Mesendoderm (in vitro differentiated cells): ENCODE measurements at regions not wholly inside any gene's neighbourhood (a gene's known extent, or its start where the extent isn't known, plus 50 kb on each side); places are given as distances from the start of the nearest gene placed in this dataset.

Experiments used
- DNase-seq: peaks from one replicate; pipeline ENCODE4 v3.0.0; 2013
- H2AK5ac ChIP-seq: 2 replicates; pipeline ENCODE4 v1.6.1; 2013; ENCODE audit warnings: low read length, inconsistent platforms
- H2BK120ac ChIP-seq: 2 replicates; pipeline ENCODE4 v1.6.1; 2013; ENCODE audit warnings: low read depth, mild to moderate bottlenecking, low read length, moderate library complexity, mixed read lengths
- H2BK15ac ChIP-seq: replicated peaks from 2 replicates; pipeline ENCODE4 v1.6.1; 2013; ENCODE audit warnings: low read depth, mild to moderate bottlenecking, moderate library complexity
- H2BK5ac ChIP-seq: 2 replicates; pipeline ENCODE4 v1.6.1; 2013; ENCODE audit warnings: low read length, inconsistent platforms
- H3K18ac ChIP-seq: 2 replicates; pipeline ENCODE4 v1.6.1; 2013; ENCODE audit warnings: mild to moderate bottlenecking, low read length, mixed read lengths
- H3K23ac ChIP-seq: one replicate; pipeline ENCODE4 v1.6.1; 2013; ENCODE audit warnings: low read length
- H3K27ac ChIP-seq: 2 replicates; pipeline ENCODE4 v1.5.1; 2013; ENCODE audit warnings: low read depth, mild to moderate bottlenecking, inconsistent platforms, low read length, moderate library complexity
- H3K27me3 ChIP-seq: 2 replicates; pipeline ENCODE4 v1.6.1; 2013; ENCODE audit warnings: low read length, control low read depth, mild to moderate bottlenecking, inconsistent platforms; ENCODE audit not compliant: insufficient read depth, poor library complexity
- H3K36me3 ChIP-seq: 2 replicates; pipeline ENCODE4 v1.6.1; 2013; ENCODE audit warnings: low read length, inconsistent platforms; ENCODE audit not compliant: control insufficient read depth, insufficient read depth
- H3K4ac ChIP-seq: one replicate; pipeline ENCODE4 v1.6.1; 2013; ENCODE audit warnings: low read depth, mild to moderate bottlenecking, low read length, moderate library complexity
- H3K4me1 ChIP-seq: 2 replicates; pipeline ENCODE4 v1.6.1; 2013; ENCODE audit warnings: low read depth, low read length, inconsistent platforms; ENCODE audit not compliant: control insufficient read depth
- H3K4me2 ChIP-seq: 2 replicates; pipeline ENCODE4 v1.6.1; 2013; ENCODE audit warnings: low read length
- H3K4me3 ChIP-seq: 2 replicates; pipeline ENCODE4 v1.5.1; 2013; ENCODE audit warnings: mild to moderate bottlenecking, low read length
- H3K56ac ChIP-seq: one replicate; pipeline ENCODE4 v1.6.1; 2013; ENCODE audit warnings: low read length
- H3K79me1 ChIP-seq: 2 replicates; pipeline ENCODE4 v1.6.1; 2013; ENCODE audit warnings: low read length, inconsistent platforms
- H3K79me2 ChIP-seq: 2 replicates; pipeline ENCODE4 v1.6.1; 2013; ENCODE audit warnings: mild to moderate bottlenecking, low read length; ENCODE audit not compliant: control insufficient read depth, insufficient read depth
- H3K9ac ChIP-seq: 2 replicates; pipeline ENCODE4 v1.6.1; 2013; ENCODE audit warnings: low read length, inconsistent platforms
- H4K5ac ChIP-seq: one replicate; pipeline ENCODE4 v1.6.1; 2013; ENCODE audit warnings: low read length
- H4K8ac ChIP-seq: one replicate; pipeline ENCODE4 v1.6.1; 2013; ENCODE audit warnings: low read depth, mild to moderate bottlenecking, control low read depth, low read length, moderate library complexity
- WGBS: extraction: QIAGEN DNeasy Blood & Tissue Kit; methylation state at CpG from one replicate; pipeline ENCODE4 v1.1.7; 2013; ENCODE audit warnings: low lambda C conversion rate, missing lambda C conversion rate; ENCODE audit not compliant: insufficient coverage; ENCODE audit errors: extremely low coverage; 5-methylcytosine and 5-hydroxymethylcytosine counted together

- Histone ChIP-seq H3K27me3 (no peaks in the 10 kb centered on the region), H3K79me2 (no peaks in the 10 kb centered on the region), H3K23ac (no peak overlapping the region), H3K4ac (no peak overlapping the region), H4K5ac (no peak overlapping the region), H2BK5ac (no peak overlapping the region), H4K8ac (no peak overlapping the region), H3K9ac (no peak overlapping the region), H3K18ac (no peak overlapping the region), H2AK5ac (no peak overlapping the region), H3K4me3 (no peak overlapping the region), H3K4me1 (no peaks in the 10 kb centered on the region), H2BK120ac (no peak overlapping the region), H3K27ac (no peak overlapping the region), H3K56ac (no peak overlapping the region), H3K36me3 (no peaks in the 10 kb centered on the region), H3K79me1 (no peaks in the 10 kb centered on the region), H2BK15ac (no peak overlapping the region), H3K4me2 (no peak overlapping the region)
- no peak for DNase-seq
- WGBS, result no CpG with 5 or more reads among the region's 8 CpGs
Measured at GRCh38 chr3:44070841-44071546, 170.7 kb upstream of the TOPAZ1 start.

DNA sequence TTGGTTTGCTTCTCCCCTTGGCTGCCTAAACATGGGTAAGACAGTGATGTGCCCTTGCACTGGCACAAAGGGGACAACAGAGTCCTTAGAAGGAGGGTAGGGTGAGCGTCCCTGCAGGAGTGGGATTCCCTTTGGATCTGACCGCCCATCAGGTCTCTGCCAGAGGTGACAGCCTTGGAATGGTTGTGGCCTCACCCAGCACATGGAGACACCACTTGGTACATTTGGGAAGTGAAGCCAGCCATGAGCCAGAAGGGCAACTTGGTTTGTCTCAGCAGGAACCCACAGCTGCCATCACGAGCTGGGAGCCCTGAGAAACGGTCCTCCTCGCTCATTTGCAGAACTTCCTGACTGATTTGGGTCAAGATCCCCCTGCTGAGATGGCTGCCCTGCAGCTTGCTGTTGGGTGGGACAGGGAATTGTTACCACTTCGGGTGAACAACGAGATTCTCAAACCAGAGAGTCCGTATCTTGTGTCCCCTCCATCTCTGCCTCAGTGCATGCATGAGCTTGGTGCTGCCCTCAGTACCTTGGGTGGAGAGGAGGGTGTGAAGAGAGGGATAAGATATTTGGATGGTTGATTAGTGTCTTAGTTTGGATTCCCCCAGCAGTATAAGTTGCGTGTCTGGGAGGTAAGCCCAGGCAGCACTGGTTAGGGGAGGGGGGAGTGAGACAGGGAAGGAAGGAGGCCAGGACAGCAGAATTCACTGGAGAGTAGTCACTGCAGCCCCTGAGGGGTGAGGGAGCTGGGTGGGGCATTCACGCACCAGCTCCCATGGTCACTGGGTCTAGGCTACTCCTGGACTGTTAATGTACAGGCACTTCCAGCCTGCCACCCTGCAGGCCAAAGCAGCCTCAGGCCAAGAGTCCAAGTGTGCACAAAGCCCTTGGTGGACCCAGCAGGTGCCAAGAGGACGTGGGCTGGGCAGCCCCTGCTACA lies 168.8 kb upstream of the TOPAZ1 start:
- no CpG with 5 or more reads among the region's 11 CpGs for WGBS
- H3K4me1 ChIP-seq, result no peaks in the 10 kb centered on the region
- H4K8ac ChIP-seq, result no peak overlapping the region

DNA sequence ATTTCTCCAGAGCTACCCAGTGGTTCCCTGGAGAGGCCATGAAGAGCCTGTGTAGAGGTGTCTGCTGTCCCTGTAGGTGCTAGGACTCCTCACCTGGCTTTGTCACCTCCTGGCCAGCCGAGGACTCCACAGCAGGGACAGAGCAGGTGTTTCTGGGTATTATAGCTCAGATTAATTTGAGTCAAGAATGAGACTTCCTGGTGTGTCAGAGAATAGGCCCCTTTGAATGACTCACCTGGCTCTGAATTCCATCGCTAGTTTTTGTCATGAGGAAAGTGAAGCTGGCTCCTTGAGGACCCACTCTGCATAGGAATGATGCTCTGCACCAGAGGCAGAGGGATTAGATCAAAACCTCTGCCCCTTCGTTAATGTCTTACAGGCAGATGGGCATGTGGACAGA lies 167.5 kb upstream of the TOPAZ1 start:
- Histone ChIP-seq H2AK5ac (no peak overlapping the region), H3K9ac (no peak overlapping the region), H4K8ac (no peak overlapping the region), H3K4me3 (no peak overlapping the region), H3K56ac (no peak overlapping the region), H3K23ac (no peak overlapping the region), H4K5ac (no peak overlapping the region), H3K4ac (no peak overlapping the region), H2BK120ac (no peak overlapping the region), H3K79me2 (no peaks in the 10 kb centered on the region), H3K18ac (no peak overlapping the region), H3K79me1 (no peaks in the 10 kb centered on the region), H3K4me1 (no peaks in the 10 kb centered on the region), H2BK5ac (no peak overlapping the region), H3K27me3 (no peaks in the 10 kb centered on the region), H3K36me3 (no peaks in the 10 kb centered on the region), H3K4me2 (no peak overlapping the region), H2BK15ac (no peak overlapping the region), H3K27ac (no peak overlapping the region)
- peak; percentile 48 for DNase-seq
- no CpG with 5 or more reads among the region's 3 CpGs for WGBS

More for the DNA sequence above, 168.8 kb upstream of the TOPAZ1 start:
- H4K5ac ChIP-seq, result no peak overlapping the region
- H2AK5ac ChIP-seq, result no peak overlapping the region
- no peak overlapping the region for H3K27ac ChIP-seq
- no peak overlapping the region for H3K4me3 ChIP-seq
- no peak overlapping the region for H3K4me2 ChIP-seq
- no peaks in the 10 kb centered on the region for H3K79me2 ChIP-seq
- H2BK15ac ChIP-seq, result no peak overlapping the region
- H3K79me1 ChIP-seq, result no peaks in the 10 kb centered on the region
- no peak overlapping the region for H3K9ac ChIP-seq
- no peak overlapping the region for H3K4ac ChIP-seq
- H3K56ac ChIP-seq, result no peak overlapping the region
- no peaks in the 10 kb centered on the region for H3K36me3 ChIP-seq
- no peak overlapping the region for H3K23ac ChIP-seq
- H2BK5ac ChIP-seq, result no peak overlapping the region
- DNase-seq, result no peak
- no peak overlapping the region for H2BK120ac ChIP-seq
- H3K27me3 ChIP-seq, result no peaks in the 10 kb centered on the region
- H3K18ac ChIP-seq, result no peak overlapping the region

GRCh38 chr3:44076221-44076829 lies 165.4 kb upstream of the TOPAZ1 start:
- no peak overlapping the region for H3K23ac ChIP-seq
- no peak overlapping the region for H3K56ac ChIP-seq
- no peaks in the 10 kb centered on the region for H3K79me2 ChIP-seq
- WGBS, result no CpG with 5 or more reads among the region's 7 CpGs
- H3K9ac ChIP-seq, result no peak overlapping the region
- no peak overlapping the region for H3K4me3 ChIP-seq
- no peaks in the 10 kb centered on the region for H3K27me3 ChIP-seq
- no peak overlapping the region for H3K4ac ChIP-seq
- H2BK15ac ChIP-seq, result no peak overlapping the region
- H3K4me2 ChIP-seq, result no peak overlapping the region
- no peak overlapping the region for H4K5ac ChIP-seq
- no peak overlapping the region for H3K27ac ChIP-seq
- no peak overlapping the region for H2AK5ac ChIP-seq
- DNase-seq, result peak; percentile 53
- no peak overlapping the region for H4K8ac ChIP-seq
- H3K36me3 ChIP-seq, result no peaks in the 10 kb centered on the region
- H2BK120ac ChIP-seq, result no peak overlapping the region
- H3K79me1 ChIP-seq, result no peaks in the 10 kb centered on the region
- no peak overlapping the region for H3K18ac ChIP-seq
- no peak overlapping the region for H2BK5ac ChIP-seq
- H3K4me1 ChIP-seq, result no peaks in the 10 kb centered on the region

DNA sequence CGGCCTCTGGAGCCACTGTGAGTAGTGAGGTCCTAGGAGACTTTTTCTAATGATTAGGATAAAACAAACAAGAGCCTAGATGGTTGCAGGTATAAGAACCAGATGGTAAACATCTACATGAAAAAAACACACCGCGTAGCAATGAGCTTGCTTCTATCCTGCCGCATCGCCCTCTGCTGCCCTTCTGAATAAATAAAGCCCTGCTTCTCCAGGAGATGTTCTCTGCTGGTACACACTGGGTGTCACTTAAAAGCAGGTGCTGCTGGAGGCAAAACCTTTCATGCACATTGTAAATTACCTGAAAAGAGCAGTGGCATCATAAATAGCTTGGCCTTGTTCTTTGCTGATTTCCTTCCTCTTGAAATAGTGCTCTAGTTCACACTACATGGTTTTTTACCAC lies 164.4 kb upstream of the TOPAZ1 start:
- H2BK5ac ChIP-seq, result no peak overlapping the region
- H3K79me1 ChIP-seq, result no peaks in the 10 kb centered on the region
- no CpG with 5 or more reads among the region's 5 CpGs for WGBS

More for the DNA sequence above, 164.4 kb upstream of the TOPAZ1 start:
- H3K36me3 ChIP-seq, result no peaks in the 10 kb centered on the region
- no peak overlapping the region for H3K56ac ChIP-seq
- no peak overlapping the region for H2AK5ac ChIP-seq
- H3K9ac ChIP-seq, result no peak overlapping the region
- H3K4me3 ChIP-seq, result no peak overlapping the region
- H3K27me3 ChIP-seq, result no peaks in the 10 kb centered on the region
- no peak overlapping the region for H3K18ac ChIP-seq
- no peak overlapping the region for H4K5ac ChIP-seq
- H4K8ac ChIP-seq, result no peak overlapping the region
- no peak overlapping the region for H2BK15ac ChIP-seq
- no peak overlapping the region for H3K23ac ChIP-seq
- H3K79me2 ChIP-seq, result no peaks in the 10 kb centered on the region
- no peak overlapping the region for H3K4ac ChIP-seq
- H2BK120ac ChIP-seq, result no peak overlapping the region
- peak; percentile 43 for DNase-seq
- H3K4me1 ChIP-seq, result no peaks in the 10 kb centered on the region
- H3K4me2 ChIP-seq, result no peak overlapping the region
- H3K27ac ChIP-seq, result no peak overlapping the region
